ENCODE measurements at regions not wholly inside any gene's neighbourhood (a gene's known extent, or its start where the extent isn't known, plus 50 kb on each side); places are given as distances from the start of the nearest gene placed in this dataset.

GRCh38 chr10:7015457-7015856, 395.4 kb downstream of the SFMBT2 start:
- Histone ChIP-seq H3K27me3 (ENCODE audit: control insufficient read depth in 1 of 2, insufficient read depth in 2 of 2, low read length in 2 of 2) (no peaks in the 10 kb centered on the region), H3K4me3 (ENCODE audit: low read depth in 1 of 2, low read length in 2 of 2) (no peak overlapping the region), H3K27ac (ENCODE audit: low read depth in 2 of 2, low read length in 1 of 2) (no peak overlapping the region), H3K4me1 (ENCODE audit: control insufficient read depth in 2 of 2, insufficient read depth in 2 of 2, low read length in 1 of 2) (no peaks in the 10 kb centered on the region), H3K9me3 (ENCODE audit: control insufficient read depth in 2 of 2, insufficient read depth in 1 of 2, low read depth in 1 of 2, low read length in 1 of 2) (no peaks in the 10 kb centered on the region), H3K36me3 (ENCODE audit: control insufficient read depth in 2 of 2, insufficient read depth in 2 of 2, low read length in 1 of 2) (no peaks in the 10 kb centered on the region)
- WGBS, 2 donors: 68 to 71% methylated on average over 5 of the region's 5 CpGs

GRCh38 chr10:7014721-7015120, 396.1 kb downstream of the SFMBT2 start:
- Histone ChIP-seq H3K27me3 (ENCODE audit: control insufficient read depth in 1 of 2, insufficient read depth in 2 of 2, low read length in 2 of 2) (no peaks in the 10 kb centered on the region), H3K4me1 (ENCODE audit: control insufficient read depth in 2 of 2, insufficient read depth in 2 of 2, low read length in 1 of 2) (no peaks in the 10 kb centered on the region), H3K4me3 (ENCODE audit: low read depth in 1 of 2, low read length in 2 of 2) (no peak overlapping the region), H3K36me3 (ENCODE audit: control insufficient read depth in 2 of 2, insufficient read depth in 2 of 2, low read length in 1 of 2) (no peaks in the 10 kb centered on the region), H3K27ac (ENCODE audit: low read depth in 2 of 2, low read length in 1 of 2) (no peak overlapping the region), H3K9me3 (ENCODE audit: control insufficient read depth in 2 of 2, insufficient read depth in 1 of 2, low read depth in 1 of 2, low read length in 1 of 2) (no peaks in the 10 kb centered on the region)
- WGBS, 2 donors: 66 to 68% methylated on average over 4 of the region's 4 CpGs

DNA sequence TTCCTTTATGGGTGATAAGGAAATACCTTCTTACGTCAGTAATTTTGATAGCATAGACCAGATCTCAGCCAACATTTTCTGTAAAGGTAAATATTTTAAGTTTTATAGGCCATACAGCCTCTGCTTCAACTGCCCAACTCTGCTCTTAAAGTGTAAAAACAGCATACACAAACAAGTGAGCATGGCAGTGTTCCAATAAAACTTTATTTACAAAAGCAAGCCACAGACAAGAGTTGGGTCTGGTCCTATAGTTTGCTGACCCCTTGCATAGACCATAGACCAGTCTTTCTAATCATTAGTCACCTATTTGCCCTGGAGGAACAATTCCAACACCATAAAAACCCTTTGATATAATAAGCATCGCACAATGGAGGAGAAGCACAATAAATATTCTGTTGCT, 398.8 kb downstream of the SFMBT2 start:
- Histone ChIP-seq H3K27me3 (ENCODE audit: control insufficient read depth in 1 of 2, insufficient read depth in 2 of 2, low read length in 2 of 2) (no peaks in the 10 kb centered on the region), H3K27ac (ENCODE audit: low read depth in 2 of 2, low read length in 1 of 2) (no peak overlapping the region), H3K9me3 (ENCODE audit: control insufficient read depth in 2 of 2, insufficient read depth in 1 of 2, low read depth in 1 of 2, low read length in 1 of 2) (no peaks in the 10 kb centered on the region), H3K4me3 (ENCODE audit: low read depth in 1 of 2, low read length in 2 of 2) (no peak overlapping the region), H3K36me3 (ENCODE audit: control insufficient read depth in 2 of 2, insufficient read depth in 2 of 2, low read length in 1 of 2) (no peaks in the 10 kb centered on the region), H3K4me1 (ENCODE audit: control insufficient read depth in 2 of 2, insufficient read depth in 2 of 2, low read length in 1 of 2) (no peaks in the 10 kb centered on the region)
- WGBS, 2 donors: 78 to 83% methylated on average over 2 of the region's 2 CpGs

DNA sequence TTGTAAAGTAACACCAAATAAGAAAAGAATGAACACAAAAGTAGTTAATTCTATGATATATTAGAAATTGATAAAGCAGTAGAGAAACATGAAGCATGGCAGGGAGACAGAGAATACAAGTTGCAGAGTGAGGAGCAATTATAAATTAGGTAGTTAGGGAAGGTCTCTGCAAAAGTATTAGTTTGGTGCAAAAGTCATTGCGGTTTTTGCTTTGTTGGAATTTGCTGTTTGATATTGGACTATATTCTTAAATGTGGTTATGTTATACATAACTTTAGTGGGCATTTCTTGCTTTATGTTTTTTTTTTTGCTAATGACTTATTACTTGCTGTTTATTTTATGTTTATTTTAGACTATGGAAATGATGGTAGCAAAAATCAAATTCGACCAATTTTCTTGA, 402.2 kb downstream of the SFMBT2 start:
- Histone ChIP-seq H3K9me3 (ENCODE audit: control insufficient read depth in 2 of 2, insufficient read depth in 1 of 2, low read depth in 1 of 2, low read length in 1 of 2) (no peaks in the 10 kb centered on the region), H3K36me3 (ENCODE audit: control insufficient read depth in 2 of 2, insufficient read depth in 2 of 2, low read length in 1 of 2) (no peaks in the 10 kb centered on the region), H3K4me3 (ENCODE audit: low read depth in 1 of 2, low read length in 2 of 2) (no peak overlapping the region), H3K27me3 (ENCODE audit: control insufficient read depth in 1 of 2, insufficient read depth in 2 of 2, low read length in 2 of 2) (no peaks in the 10 kb centered on the region), H3K27ac (ENCODE audit: low read depth in 2 of 2, low read length in 1 of 2) (no peak overlapping the region), H3K4me1 (ENCODE audit: control insufficient read depth in 2 of 2, insufficient read depth in 2 of 2, low read length in 1 of 2) (no peaks in the 10 kb centered on the region)
- WGBS, 2 donors: 83 to 89% methylated on average over 2 of the region's 2 CpGs

- Histone ChIP-seq H3K9me3 (ENCODE audit: control insufficient read depth in 2 of 2, insufficient read depth in 1 of 2, low read depth in 1 of 2, low read length in 1 of 2) (no peaks in the 10 kb centered on the region), H3K4me1 (ENCODE audit: control insufficient read depth in 2 of 2, insufficient read depth in 2 of 2, low read length in 1 of 2) (no peaks in the 10 kb centered on the region), H3K27me3 (ENCODE audit: control insufficient read depth in 1 of 2, insufficient read depth in 2 of 2, low read length in 2 of 2) (no peaks in the 10 kb centered on the region), H3K27ac (ENCODE audit: low read depth in 2 of 2, low read length in 1 of 2) (no peak overlapping the region), H3K36me3 (ENCODE audit: control insufficient read depth in 2 of 2, insufficient read depth in 2 of 2, low read length in 1 of 2) (no peaks in the 10 kb centered on the region), H3K4me3 (ENCODE audit: low read depth in 1 of 2, low read length in 2 of 2) (no peak overlapping the region)
- WGBS, 2 donors: 82 to 90% methylated on average over 8 of the region's 8 CpGs
These were observed 403.1 kb downstream of the SFMBT2 start for GRCh38 chr10:7007600-7008190.

GRCh38 chr10:7006566-7006965, 404.3 kb downstream of the SFMBT2 start:
- H3K4me3 ChIP-seq (ENCODE audit: low read depth in 1 of 2, low read length in 2 of 2): no peak overlapping the region
- H3K27me3 ChIP-seq (ENCODE audit: control insufficient read depth in 1 of 2, insufficient read depth in 2 of 2, low read length in 2 of 2): no peaks in the 10 kb centered on the region
- H3K27ac ChIP-seq (ENCODE audit: low read depth in 2 of 2, low read length in 1 of 2): no peak overlapping the region
- 49 to 61% methylated on average over 2 of the region's 2 CpGs for WGBS, 2 donors
- no peaks in the 10 kb centered on the region for H3K4me1 ChIP-seq (ENCODE audit: control insufficient read depth in 2 of 2, insufficient read depth in 2 of 2, low read length in 1 of 2)
- no peaks in the 10 kb centered on the region for H3K9me3 ChIP-seq (ENCODE audit: control insufficient read depth in 2 of 2, insufficient read depth in 1 of 2, low read depth in 1 of 2, low read length in 1 of 2)
- H3K36me3 ChIP-seq (ENCODE audit: control insufficient read depth in 2 of 2, insufficient read depth in 2 of 2, low read length in 1 of 2): no peaks in the 10 kb centered on the region

- 71 to 75% methylated on average over 4 of the region's 4 CpGs for WGBS, 2 donors
- H3K9me3 ChIP-seq (ENCODE audit: control insufficient read depth in 2 of 2, insufficient read depth in 1 of 2, low read depth in 1 of 2, low read length in 1 of 2): no peaks in the 10 kb centered on the region
- H3K36me3 ChIP-seq (ENCODE audit: control insufficient read depth in 2 of 2, insufficient read depth in 2 of 2, low read length in 1 of 2): no peaks in the 10 kb centered on the region
- no peak overlapping the region for H3K27ac ChIP-seq (ENCODE audit: low read depth in 2 of 2, low read length in 1 of 2)
- no peak overlapping the region for H3K4me3 ChIP-seq (ENCODE audit: low read depth in 1 of 2, low read length in 2 of 2)
- H3K4me1 ChIP-seq (ENCODE audit: control insufficient read depth in 2 of 2, insufficient read depth in 2 of 2, low read length in 1 of 2): no peaks in the 10 kb centered on the region
- H3K27me3 ChIP-seq (ENCODE audit: control insufficient read depth in 1 of 2, insufficient read depth in 2 of 2, low read length in 2 of 2): no peaks in the 10 kb centered on the region
These were observed 406.9 kb downstream of the SFMBT2 start for GRCh38 chr10:7003831-7004395.

GRCh38 chr10:7000061-7000460, 410.8 kb downstream of the SFMBT2 start:
- Histone ChIP-seq H3K27ac (ENCODE audit: low read depth in 2 of 2, low read length in 1 of 2) (no peak overlapping the region), H3K4me1 (ENCODE audit: control insufficient read depth in 2 of 2, insufficient read depth in 2 of 2, low read length in 1 of 2) (no peaks in the 10 kb centered on the region), H3K36me3 (ENCODE audit: control insufficient read depth in 2 of 2, insufficient read depth in 2 of 2, low read length in 1 of 2) (no peaks in the 10 kb centered on the region), H3K27me3 (ENCODE audit: control insufficient read depth in 1 of 2, insufficient read depth in 2 of 2, low read length in 2 of 2) (no peaks in the 10 kb centered on the region), H3K4me3 (ENCODE audit: low read depth in 1 of 2, low read length in 2 of 2) (no peak overlapping the region), H3K9me3 (ENCODE audit: control insufficient read depth in 2 of 2, insufficient read depth in 1 of 2, low read depth in 1 of 2, low read length in 1 of 2) (no peaks in the 10 kb centered on the region)
- WGBS, 2 donors: 90 to 92% methylated on average over 4 of the region's 4 CpGs

- no peaks in the 10 kb centered on the region for H3K27me3 ChIP-seq (ENCODE audit: control insufficient read depth in 1 of 2, insufficient read depth in 2 of 2, low read length in 2 of 2)
- H3K4me1 ChIP-seq (ENCODE audit: control insufficient read depth in 2 of 2, insufficient read depth in 2 of 2, low read length in 1 of 2): no peaks in the 10 kb centered on the region
- WGBS, 2 donors: 71 to 78% methylated on average over 2 of the region's 2 CpGs
- H3K9me3 ChIP-seq (ENCODE audit: control insufficient read depth in 2 of 2, insufficient read depth in 1 of 2, low read depth in 1 of 2, low read length in 1 of 2): no peaks in the 10 kb centered on the region
- H3K36me3 ChIP-seq (ENCODE audit: control insufficient read depth in 2 of 2, insufficient read depth in 2 of 2, low read length in 1 of 2): no peaks in the 10 kb centered on the region
- H3K4me3 ChIP-seq (ENCODE audit: low read depth in 1 of 2, low read length in 2 of 2): no peak overlapping the region
- H3K27ac ChIP-seq (ENCODE audit: low read depth in 2 of 2, low read length in 1 of 2): no peak overlapping the region
These were observed 411.5 kb downstream of the SFMBT2 start for GRCh38 chr10:6999232-6999925.

DNA sequence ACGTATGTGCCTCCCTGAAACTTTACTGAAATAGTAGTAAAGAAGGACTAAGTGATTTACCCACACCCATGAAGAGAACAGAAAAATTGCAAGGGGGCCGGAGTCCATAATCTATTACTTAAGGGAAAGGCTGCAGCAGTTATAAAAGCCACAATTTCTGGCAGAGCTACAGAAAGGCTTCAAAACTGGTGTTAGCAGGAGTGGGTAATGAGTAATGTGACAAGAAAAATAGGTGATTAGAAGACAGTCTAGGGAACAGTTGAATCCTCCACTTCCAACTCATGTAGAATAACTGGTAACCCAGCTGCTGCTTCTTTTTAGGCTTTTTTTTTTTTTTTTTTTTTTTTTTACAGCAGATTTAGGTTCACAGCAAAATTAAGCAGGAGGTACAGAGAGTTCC, 413.3 kb downstream of the SFMBT2 start:
- no peaks in the 10 kb centered on the region for H3K27me3 ChIP-seq (ENCODE audit: control insufficient read depth in 1 of 2, insufficient read depth in 2 of 2, low read length in 2 of 2)
- WGBS, 2 donors: 90 to 93% methylated on average over 2 of the region's 2 CpGs
- no peaks in the 10 kb centered on the region for H3K36me3 ChIP-seq (ENCODE audit: control insufficient read depth in 2 of 2, insufficient read depth in 2 of 2, low read length in 1 of 2)
- no peak overlapping the region for H3K27ac ChIP-seq (ENCODE audit: low read depth in 2 of 2, low read length in 1 of 2)
- no peaks in the 10 kb centered on the region for H3K4me1 ChIP-seq (ENCODE audit: control insufficient read depth in 2 of 2, insufficient read depth in 2 of 2, low read length in 1 of 2)
- no peak overlapping the region for H3K4me3 ChIP-seq (ENCODE audit: low read depth in 1 of 2, low read length in 2 of 2)
- no peaks in the 10 kb centered on the region for H3K9me3 ChIP-seq (ENCODE audit: control insufficient read depth in 2 of 2, insufficient read depth in 1 of 2, low read depth in 1 of 2, low read length in 1 of 2)

All from esophagus (tissue), 2 donors.